Pancreas (tissue), 10 donors: ENCODE measurements at regions not wholly inside any gene's neighbourhood (a gene's known extent, or its start where the extent isn't known, plus 50 kb on each side); places are given as distances from the start of the nearest gene placed in this dataset.
"Not testable (repeated sequence)": the region's sequence is repeated elsewhere in the genome, so short reads cannot be mapped to it uniquely, and the experiment has no call there.

Source experiments
- ATAC-seq, 4 donors: fragments of 200-7000 bp; cut with Tn5 transposase; one replicate each; pipeline versions ENCODE4 v1.8.0 to v1.9.1; 2020; ENCODE audit warnings: mild to moderate bottlenecking in 4 of 4, moderate library complexity in 4 of 4
- DNase-seq, 6 donors: peaks; one replicate each; pipeline ENCODE4 v3.0.0-alpha.2; 2020
- FAIRE-seq: peaks from 2 replicates; lab custom pipeline; 2012; peaks lifted over from hg19 to GRCh38; lab: Jason Lieb, UNC
- H3K27ac ChIP-seq, 4 donors: fragments of 200-600 bp; sonication (generic); 1 replicate in 3 of 4; 2 replicates in 1 of 4; pipeline versions ENCODE4 v1.5.0 to v1.8.0; 2020
- H3K27me3 ChIP-seq, 4 donors: fragments of 200-600 bp; one replicate each; pipeline ENCODE4 v1.8.0; 2021
- H3K36me3 ChIP-seq, 3 donors: fragments of 200-600 bp; sonication (generic) in 1 of 3; one replicate each; pipeline versions ENCODE4 v1.5.0 to v1.8.0; 2020 to 2021
- H3K4me1 ChIP-seq, 3 donors: fragments of 200-600 bp; one replicate each; pipeline ENCODE4 v1.8.0; 2021
- H3K4me3 ChIP-seq, 4 donors: fragments of 200-600 bp; sonication (generic) in 2 of 4; one replicate each; pipeline versions ENCODE4 v1.5.0 to v1.8.0; 2020 to 2021
- H3K9me3 ChIP-seq, 4 donors: fragments of 200-600 bp; one replicate each; pipeline ENCODE4 v1.8.0; 2021
- WGBS, 2 donors: extraction: QIAGEN DNeasy Blood & Tissue Kit; methylation state at CpG; one replicate each; pipeline ENCODE4 v1.1.7; 2013; 5-methylcytosine and 5-hydroxymethylcytosine counted together
- intact Hi-C, 3 donors: fragments of 100-400 bp; cut with DNase I; formaldehyde crosslinking; loops; one replicate each; pipeline versions ENCODE4 v1.11.1 to v1.14.2; 2022
- TF ChIP-seq, protein P1 (sequence below), 4 donors: fragments of 200-600 bp; sonication (generic) in 3 of 4; IDR thresholded peaks; one replicate each; pipeline versions ENCODE4 v1.5.0 to v1.8.0; 2021; ENCODE audit warnings: antibody characterized with exemption in 4 of 4
- donor health status: healthy with polysubstance abuse.
- donor health status: DM: no; HTN: no; CAD: no; lungs with moderate emphysema.
- donor health status: DM: no; HTN: no; CAD: no.
- donor health status: control.
- donor health status: control.
- donor health status: Bipolar disorder and iron deficiency.
- donor health status: DM: yes; HTN: yes; CAD: no.
- donor health status: DM: no; HTN: no; CAD: no.
- donor health status: DM: no; HTN: no; CAD: no.
- donor health status: DM: yes; HTN: yes; CAD: no.

DNA sequence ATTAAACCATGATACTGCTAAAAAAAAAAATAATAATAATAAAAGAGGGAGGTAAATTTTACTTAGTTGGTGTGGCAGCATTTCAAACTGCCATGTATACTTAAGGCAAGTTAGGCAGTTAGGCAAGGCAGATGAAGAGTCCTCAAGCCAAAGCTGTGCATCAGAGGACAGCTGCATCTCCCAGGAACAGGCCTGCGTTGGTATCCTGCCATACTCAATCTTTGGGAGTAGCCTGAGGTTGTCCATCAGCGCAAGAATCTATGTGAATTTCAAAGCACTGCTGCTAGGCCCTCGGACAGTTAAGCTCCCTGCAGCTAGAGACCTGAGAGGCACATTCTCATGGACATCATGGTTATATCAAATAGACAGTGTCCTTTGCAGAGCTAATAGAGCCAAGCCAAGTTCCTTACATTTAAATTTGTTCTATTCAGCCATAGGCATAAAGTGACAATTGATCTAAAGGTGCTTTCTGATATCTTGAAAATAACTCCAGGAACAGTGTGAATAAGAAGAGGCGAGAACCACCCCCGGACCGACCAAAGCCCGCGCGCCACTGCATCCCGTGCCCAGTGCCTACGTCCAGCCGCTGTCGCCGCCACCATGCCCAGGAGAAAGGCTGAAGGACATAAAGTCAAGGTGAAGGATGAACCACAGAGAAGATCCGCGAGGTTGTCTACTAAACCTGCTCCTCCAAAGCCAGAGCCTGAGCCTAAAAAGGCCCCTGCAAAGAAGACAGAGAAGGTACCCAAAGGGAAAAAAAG lies 310.6 kb downstream of the SEMA3D start:
- no peaks in the 10 kb centered on the region for H3K36me3 ChIP-seq
- intact Hi-C loops = no loop called here

DNA sequence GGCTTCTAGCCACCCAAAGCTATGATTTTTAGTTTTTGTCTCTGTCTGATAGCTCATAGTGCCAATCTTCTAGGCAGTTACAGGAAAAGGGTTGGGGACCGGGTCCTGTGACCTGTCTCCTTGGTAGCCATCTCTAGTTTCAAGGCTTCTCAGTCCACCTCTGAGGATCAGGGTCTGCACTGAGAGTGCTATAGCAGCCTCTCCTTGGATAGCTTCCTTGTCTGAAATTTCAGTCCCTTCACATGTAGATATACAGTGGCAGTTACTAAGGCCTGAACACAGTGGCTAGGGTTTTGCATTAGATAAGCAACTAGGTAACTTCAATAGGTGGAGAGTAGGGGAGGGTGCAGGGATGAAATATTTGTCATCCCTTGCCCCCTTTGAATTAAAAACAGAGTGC lies 321.3 kb downstream of the SEMA3D start:
- FAIRE-seq (no peak), DNase-seq (no peak), ATAC-seq (no peak)
- Histone ChIP-seq H3K9me3 (no peaks in the 10 kb centered on the region), H3K27me3 (no peaks in the 10 kb centered on the region), H3K4me3 (no peak overlapping the region), H3K27ac (no peak overlapping the region), H3K36me3 (no peaks in the 10 kb centered on the region), H3K4me1 (no peaks in the 10 kb centered on the region)
- intact Hi-C loops = no loop called here
- TF ChIP-seq, protein P1, sequence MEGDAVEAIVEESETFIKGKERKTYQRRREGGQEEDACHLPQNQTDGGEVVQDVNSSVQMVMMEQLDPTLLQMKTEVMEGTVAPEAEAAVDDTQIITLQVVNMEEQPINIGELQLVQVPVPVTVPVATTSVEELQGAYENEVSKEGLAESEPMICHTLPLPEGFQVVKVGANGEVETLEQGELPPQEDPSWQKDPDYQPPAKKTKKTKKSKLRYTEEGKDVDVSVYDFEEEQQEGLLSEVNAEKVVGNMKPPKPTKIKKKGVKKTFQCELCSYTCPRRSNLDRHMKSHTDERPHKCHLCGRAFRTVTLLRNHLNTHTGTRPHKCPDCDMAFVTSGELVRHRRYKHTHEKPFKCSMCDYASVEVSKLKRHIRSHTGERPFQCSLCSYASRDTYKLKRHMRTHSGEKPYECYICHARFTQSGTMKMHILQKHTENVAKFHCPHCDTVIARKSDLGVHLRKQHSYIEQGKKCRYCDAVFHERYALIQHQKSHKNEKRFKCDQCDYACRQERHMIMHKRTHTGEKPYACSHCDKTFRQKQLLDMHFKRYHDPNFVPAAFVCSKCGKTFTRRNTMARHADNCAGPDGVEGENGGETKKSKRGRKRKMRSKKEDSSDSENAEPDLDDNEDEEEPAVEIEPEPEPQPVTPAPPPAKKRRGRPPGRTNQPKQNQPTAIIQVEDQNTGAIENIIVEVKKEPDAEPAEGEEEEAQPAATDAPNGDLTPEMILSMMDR (IDR thresholded peaks at IDR 0.05) = no peak
- WGBS, 2 donors = 84 to 95% methylated on average over 1 of the region's 1 CpG

More for the DNA sequence above, 310.6 kb downstream of the SEMA3D start:
- 85 to 93% methylated on average over 16 of the region's 16 CpGs for WGBS, 2 donors
- TF ChIP-seq, protein P1 (IDR thresholded peaks at IDR 0.05) = no peak
- Histone ChIP-seq H3K27me3 (no peaks in the 10 kb centered on the region), H3K4me3 (no peak overlapping the region), H3K4me1 (no peaks in the 10 kb centered on the region), H3K9me3 (no peaks in the 10 kb centered on the region), H3K27ac (no peak overlapping the region)
- DNase-seq (peak in 1 of 6 donors; percentile 42), FAIRE-seq (no peak), ATAC-seq (no peak)

DNA sequence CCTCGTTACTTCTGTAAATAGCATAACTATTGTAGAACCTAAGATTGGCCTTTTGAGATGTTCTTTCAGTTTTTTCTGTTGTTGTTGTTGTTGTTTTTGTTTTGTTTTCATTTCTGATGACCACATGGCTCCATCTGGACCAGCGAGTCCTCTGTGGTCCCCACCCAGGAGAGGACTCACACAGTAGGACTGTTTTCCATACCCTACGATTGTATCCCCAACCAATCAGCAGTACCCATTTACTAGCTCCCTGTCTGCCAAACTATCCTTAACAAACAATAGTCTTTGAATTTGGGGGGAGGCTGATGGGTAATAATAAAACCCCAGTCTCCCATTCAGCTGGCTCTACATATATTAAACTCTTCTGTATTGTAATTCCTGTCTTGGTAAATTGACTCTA lies 329.5 kb downstream of the SEMA3D start:
- Histone ChIP-seq H3K36me3 (no peaks in the 10 kb centered on the region), H3K27me3 (no peaks in the 10 kb centered on the region), H3K27ac (no peak overlapping the region), H3K9me3 (no peaks in the 10 kb centered on the region), H3K4me1 (no peaks in the 10 kb centered on the region), H3K4me3 (no peak overlapping the region)
- DNase-seq (no peak), ATAC-seq (no peak), FAIRE-seq (no peak)
- WGBS, 2 donors = 59 to 74% methylated on average over 3 of the region's 3 CpGs
- TF ChIP-seq, protein P1 (IDR thresholded peaks at IDR 0.05) = no peak
- intact Hi-C loops = no loop called here

GRCh38 chr7:84855758-84856157 lies 331.1 kb downstream of the SEMA3D start:
- DNase-seq (no peak), FAIRE-seq (no peak), ATAC-seq (no peak)
- no peaks in the 10 kb centered on the region for H3K9me3 ChIP-seq
- no peak overlapping the region for H3K4me3 ChIP-seq
- TF ChIP-seq, protein P1 (IDR thresholded peaks at IDR 0.05) = no peak
- no peaks in the 10 kb centered on the region for H3K36me3 ChIP-seq
- H3K27me3 ChIP-seq = no peaks in the 10 kb centered on the region
- H3K27ac ChIP-seq = no peak overlapping the region
- intact Hi-C loops = no loop called here
- H3K4me1 ChIP-seq = no peaks in the 10 kb centered on the region

GRCh38 chr7:84848974-84849372 lies 337.9 kb downstream of the SEMA3D start:
- H3K36me3 ChIP-seq, DNase-seq, H3K27ac ChIP-seq, ATAC-seq, H3K27me3 ChIP-seq, FAIRE-seq, intact Hi-C loops, H3K4me3 ChIP-seq, H3K9me3 ChIP-seq, H3K4me1 ChIP-seq: not testable (repeated sequence)
